Nephron progenitor cell (in vitro differentiated cells): ENCODE measurements at regions not wholly inside any gene's neighbourhood (a gene's known extent, or its start where the extent isn't known, plus 50 kb on each side); places are given as distances from the start of the nearest gene placed in this dataset.
A peak's percentile ranks its signal among the peaks of the same experiment; 100 is the strongest.

Experiments used
- DNase-seq: peaks from one replicate; pipeline ENCODE4 v3.0.0; 2021
- H3K27ac Mint-ChIP-seq: 2 replicates; pipeline ENCODE4 v1.8.0; 2021; ENCODE audit warnings: mild to moderate bottlenecking, moderate library complexity, mixed read lengths
- H3K27me3 Mint-ChIP-seq: 2 replicates; pipeline ENCODE4 v1.8.0; 2021; ENCODE audit warnings: mild to moderate bottlenecking, low read depth, mixed read lengths; ENCODE audit not compliant: poor library complexity
- H3K36me3 Mint-ChIP-seq: 2 replicates; pipeline ENCODE4 v1.8.0; 2021; ENCODE audit warnings: low read depth, mixed read lengths
- H3K4me1 Mint-ChIP-seq: 2 replicates; pipeline ENCODE4 v1.8.0; 2021; ENCODE audit warnings: mixed read lengths
- H3K4me3 Mint-ChIP-seq: 2 replicates; pipeline ENCODE4 v1.8.0; 2021; ENCODE audit warnings: mild to moderate bottlenecking, moderate library complexity, mixed read lengths
- H3K9me3 Mint-ChIP-seq: 2 replicates; pipeline ENCODE4 v1.8.0; 2021; ENCODE audit warnings: mild to moderate bottlenecking, moderate library complexity, mixed read lengths
- CTCF ChIP-seq: fragments of 200-600 bp; sonication (generic); IDR thresholded peaks from 2 replicates; pipeline ENCODE4 v1.5.0; 2021; ENCODE audit warnings: antibody characterized with exemption

- Mint-ChIP-seq H3K4me1 (peaks cover 23% of the 10 kb centered on the region), H3K27me3 (no peaks in the 10 kb centered on the region), H3K36me3 (peaks cover 8% of the 10 kb centered on the region), H3K9me3 (peaks cover 47% of the 10 kb centered on the region), H3K27ac (no peak overlapping the region), H3K4me3 (no peak overlapping the region)
- TF ChIP-seq CTCF = no peak
- no peak for DNase-seq
Observed at GRCh38 chr5:124317451-124317850, 429.0 kb downstream of the ZNF608 start.

- Mint-ChIP-seq H3K9me3 (peaks cover 47% of the 10 kb centered on the region), H3K36me3 (peaks cover 8% of the 10 kb centered on the region), H3K4me1 (peaks cover 15% of the 10 kb centered on the region), H3K4me3 (no peak overlapping the region), H3K27me3 (no peaks in the 10 kb centered on the region), H3K27ac (no peak overlapping the region)
- no peak for TF ChIP-seq CTCF
- DNase-seq = no peak
Observed at GRCh38 chr5:124315741-124316415, 430.6 kb downstream of the ZNF608 start.

- Mint-ChIP-seq H3K27ac (no peak overlapping the region), H3K4me3 (no peak overlapping the region), H3K4me1 (peaks cover 6% of the 10 kb centered on the region), H3K36me3 (peaks cover 4% of the 10 kb centered on the region), H3K9me3 (peaks cover 25% of the 10 kb centered on the region), H3K27me3 (no peaks in the 10 kb centered on the region)
- no peak for TF ChIP-seq CTCF
- DNase-seq = no peak
Observed at GRCh38 chr5:124310453-124310852, 436.0 kb downstream of the ZNF608 start.

- H3K36me3 Mint-ChIP-seq = peaks cover 3% of the 10 kb centered on the region
- H3K4me1 Mint-ChIP-seq = peaks cover 6% of the 10 kb centered on the region
- peak; percentile 41 for DNase-seq
- peak overlapping the region; percentile 41 for H3K27ac Mint-ChIP-seq
- no peak overlapping the region for H3K4me3 Mint-ChIP-seq
- H3K27me3 Mint-ChIP-seq = no peaks in the 10 kb centered on the region
- no peak for TF ChIP-seq CTCF
- peaks cover 17% of the 10 kb centered on the region for H3K9me3 Mint-ChIP-seq
Observed at GRCh38 chr5:124309241-124309980, 437.0 kb downstream of the ZNF608 start.

- no peak for DNase-seq
- no peak overlapping the region for H3K27ac Mint-ChIP-seq
- no peaks in the 10 kb centered on the region for H3K36me3 Mint-ChIP-seq
- H3K4me3 Mint-ChIP-seq = no peak overlapping the region
- H3K27me3 Mint-ChIP-seq = peaks cover 3% of the 10 kb centered on the region
- H3K9me3 Mint-ChIP-seq = peaks cover 5% of the 10 kb centered on the region
- no peak for TF ChIP-seq CTCF
- H3K4me1 Mint-ChIP-seq = peaks cover 5% of the 10 kb centered on the region
Observed at GRCh38 chr5:124303366-124303765, 443.1 kb downstream of the ZNF608 start.
